LoVo (cell line): ENCODE measurements at regions not wholly inside any gene's neighbourhood (a gene's known extent, or its start where the extent isn't known, plus 50 kb on each side); places are given as distances from the start of the nearest gene placed in this dataset.

ENCODE experiments used
- DNase-seq: peaks from one replicate; pipeline ENCODE4 v3.0.0-alpha.2; 2016; ENCODE audit warnings: low spot score

- no peak for DNase-seq
Observed at GRCh38 chr20:10954137-10954840, 280.5 kb upstream of the JAG1 start.

GRCh38 chr20:10954908-10955580, 281.2 kb upstream of the JAG1 start:
- no peak for DNase-seq

- no peak for DNase-seq
Observed at GRCh38 chr20:10958279-10958678, 284.5 kb upstream of the JAG1 start.

- no peak for DNase-seq
Observed at GRCh38 chr20:10960416-10960815, 286.6 kb upstream of the JAG1 start.

GRCh38 chr20:10961651-10962288, 288.0 kb upstream of the JAG1 start:
- no peak for DNase-seq

- no peak for DNase-seq
Observed at GRCh38 chr20:10962937-10963336, 289.1 kb upstream of the JAG1 start.

DNA sequence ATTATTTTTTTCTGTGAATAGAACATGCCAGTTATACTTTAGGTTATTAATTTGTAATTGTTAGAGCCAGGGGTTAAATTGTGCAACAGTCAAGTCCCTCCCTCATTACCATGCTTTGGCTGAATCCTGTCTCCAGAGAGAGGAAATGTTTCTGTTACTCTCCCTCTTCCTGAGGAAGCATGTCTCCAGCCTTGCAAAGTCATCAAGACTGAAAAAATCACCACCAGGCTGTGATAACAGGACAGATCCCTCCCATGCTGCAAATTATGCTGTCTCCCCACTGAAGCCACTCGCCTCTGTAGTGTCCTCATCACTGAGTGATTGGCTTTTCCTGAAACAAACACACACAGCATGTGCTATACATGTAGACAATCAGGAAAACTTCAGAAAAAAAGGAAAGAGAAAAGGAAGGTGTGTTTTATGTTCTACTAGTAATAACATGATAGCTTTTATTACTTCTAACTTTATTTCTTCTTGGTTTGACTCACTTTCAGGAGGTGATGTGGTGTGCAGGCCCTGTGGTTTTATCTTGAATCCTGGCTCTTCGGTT, 290.0 kb upstream of the JAG1 start:
- no peak for DNase-seq

DNA sequence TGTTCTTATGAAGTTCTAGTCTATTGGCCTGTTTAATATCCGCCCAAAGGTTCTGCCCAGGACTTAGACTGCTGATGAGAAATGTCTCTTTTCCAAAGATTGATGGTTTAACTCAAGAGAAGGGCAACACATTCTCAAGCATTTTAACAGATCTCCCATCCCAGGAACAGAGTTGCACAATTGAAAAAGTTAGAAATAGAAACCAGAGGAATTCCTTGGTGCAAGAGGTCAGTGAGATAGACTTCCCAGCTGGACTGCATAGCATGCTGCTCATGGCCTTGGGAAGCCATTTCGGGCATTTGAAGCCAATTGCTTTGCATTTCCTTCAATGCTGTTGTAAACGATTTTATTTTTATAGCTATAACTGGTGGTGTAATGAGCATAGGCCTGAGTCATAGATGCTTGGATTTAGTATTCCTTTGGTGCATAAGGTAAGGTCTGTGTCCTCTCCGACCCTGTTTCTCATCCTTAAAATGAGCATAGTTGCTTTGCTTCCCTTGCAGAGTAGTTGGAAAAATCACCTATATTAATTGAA, 292.2 kb upstream of the JAG1 start:
- DNase-seq: no peak

DNA sequence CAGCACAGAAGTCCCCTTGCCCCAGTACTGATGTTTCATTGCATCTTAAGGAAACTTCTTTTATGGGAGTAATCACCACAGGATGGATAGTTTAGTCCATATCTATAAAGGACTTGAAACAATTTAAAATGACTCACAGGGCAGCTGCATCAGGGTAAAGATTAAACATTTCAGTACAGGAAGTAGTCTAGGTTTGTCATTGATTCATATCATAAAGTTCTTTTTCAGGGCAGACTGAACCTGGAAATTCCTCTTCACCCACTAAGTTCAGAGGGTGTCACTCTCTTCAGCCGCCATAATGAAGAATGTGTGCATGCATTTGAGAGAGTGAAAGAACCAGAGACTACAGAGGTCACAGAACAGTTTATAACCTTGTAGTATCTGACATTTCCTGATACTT, 296.3 kb upstream of the JAG1 start:
- DNase-seq: peak; percentile 56

DNA sequence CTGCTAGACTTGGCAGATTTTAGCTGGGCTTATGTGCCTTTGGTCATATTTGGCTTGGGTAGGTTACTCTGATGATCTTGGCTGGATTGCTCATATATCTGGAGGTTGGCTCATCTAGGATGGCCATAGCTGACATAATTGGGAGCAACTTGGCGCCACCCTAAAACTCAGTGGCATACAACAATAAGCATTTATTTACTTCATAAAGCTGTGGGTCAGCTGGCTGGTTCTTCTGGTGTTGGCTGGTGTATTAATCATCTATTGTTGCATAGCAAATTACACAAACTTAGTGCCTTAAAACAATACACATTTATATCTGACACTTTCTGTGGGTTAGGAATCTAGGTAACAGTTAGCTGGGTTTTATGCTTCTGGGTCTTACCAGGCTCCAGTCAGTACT, 297.3 kb upstream of the JAG1 start:
- no peak for DNase-seq

- DNase-seq: no peak
Observed at GRCh38 chr20:10972219-10972860, 298.5 kb upstream of the JAG1 start.

- no peak for DNase-seq
Observed at GRCh38 chr20:10976051-10976450, 302.3 kb upstream of the JAG1 start.

DNA sequence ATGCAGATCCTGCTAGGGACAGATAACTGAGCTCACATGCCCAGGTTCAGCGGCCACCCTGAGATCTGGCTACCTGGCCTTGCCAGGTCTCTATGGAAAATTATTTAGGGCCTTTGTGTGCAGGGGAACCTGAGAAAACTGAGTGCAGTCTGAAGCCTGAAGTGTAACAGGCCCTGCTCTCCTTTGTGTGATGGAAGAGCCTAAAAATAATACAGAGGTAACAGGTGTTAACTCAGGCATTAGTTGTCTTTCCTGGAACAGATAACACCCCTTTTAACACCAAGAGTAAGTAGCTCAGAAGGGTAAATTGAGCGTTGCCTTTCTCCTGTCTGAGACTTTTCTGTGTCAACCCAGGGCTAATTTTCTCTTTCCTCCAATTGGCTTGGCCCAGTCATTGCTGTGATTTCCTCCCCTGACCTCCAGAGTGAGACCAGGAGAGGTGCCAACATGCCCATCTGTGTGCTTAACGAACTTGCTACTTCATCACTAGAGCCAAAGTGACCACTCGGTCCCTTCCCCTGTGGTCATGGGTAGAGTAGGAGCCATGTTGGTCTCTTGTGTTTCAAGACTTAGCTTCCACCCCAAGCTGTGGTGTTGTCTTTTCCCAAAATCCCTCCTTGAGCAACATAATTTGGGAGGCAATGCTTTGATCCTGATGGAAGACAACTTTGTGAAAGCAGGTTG, 304.4 kb upstream of the JAG1 start:
- no peak for DNase-seq

DNA sequence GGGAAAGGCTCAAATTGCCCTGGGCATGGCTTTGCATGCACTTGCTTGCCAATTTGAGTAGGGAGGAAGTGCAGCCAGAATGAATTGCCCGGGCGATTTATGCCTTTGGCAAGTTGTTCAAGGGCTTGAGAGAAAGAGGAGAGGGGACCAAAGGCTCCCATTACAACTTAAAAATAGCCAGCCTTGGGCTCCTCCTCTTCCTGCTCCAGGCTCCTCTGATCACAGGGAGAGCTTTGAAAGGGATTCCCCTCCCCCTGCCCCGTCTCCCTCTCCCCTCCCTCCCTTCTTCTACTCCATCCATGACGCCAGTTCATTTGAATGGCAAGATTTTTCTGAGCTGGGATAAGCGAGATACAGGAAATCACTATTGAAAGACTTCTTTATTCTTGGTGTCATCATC, 304.9 kb upstream of the JAG1 start:
- no peak for DNase-seq

- DNase-seq: no peak
Observed at GRCh38 chr20:10982692-10983091, 308.9 kb upstream of the JAG1 start.

DNA sequence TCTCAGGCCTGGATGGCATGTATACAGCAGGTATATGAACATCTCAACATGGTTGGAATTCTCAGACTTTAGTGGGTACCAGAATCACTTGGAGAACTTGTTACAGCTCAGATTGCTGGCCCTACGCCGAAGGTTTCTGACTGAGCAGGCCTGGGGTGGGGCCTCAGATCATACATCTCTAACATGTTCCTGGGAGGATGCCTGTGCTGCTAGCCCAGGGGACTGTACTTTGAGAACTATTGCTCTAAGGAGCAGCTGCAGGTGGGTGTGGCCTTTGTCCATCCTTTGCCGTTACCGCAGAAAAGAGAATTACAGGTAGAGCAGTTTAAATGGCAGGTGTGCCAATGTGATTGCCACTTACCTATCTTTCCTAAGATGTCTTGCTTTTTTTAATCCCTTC, 310.5 kb upstream of the JAG1 start:
- DNase-seq: no peak

DNA sequence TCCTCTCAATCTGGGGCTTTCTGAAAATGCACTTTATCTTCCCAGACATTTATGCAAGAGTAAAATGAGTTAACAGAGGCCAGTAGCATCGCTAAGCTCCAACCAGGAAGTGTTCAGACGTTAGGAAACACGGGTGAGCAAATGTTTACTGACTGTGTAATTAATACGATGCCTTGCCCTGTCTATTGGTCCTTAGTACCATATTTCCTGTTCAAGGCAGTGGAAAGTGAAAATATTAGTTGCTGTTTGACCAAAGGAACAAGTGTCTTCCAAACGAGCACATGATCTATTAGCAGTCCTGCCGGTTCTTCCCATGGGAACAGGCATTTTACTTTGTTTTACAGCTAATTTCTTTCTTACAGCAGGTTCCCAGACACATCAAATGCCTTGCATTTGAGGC, 311.1 kb upstream of the JAG1 start:
- no peak for DNase-seq

- no peak for DNase-seq
Observed at GRCh38 chr20:10985536-10985935, 311.7 kb upstream of the JAG1 start.

DNA sequence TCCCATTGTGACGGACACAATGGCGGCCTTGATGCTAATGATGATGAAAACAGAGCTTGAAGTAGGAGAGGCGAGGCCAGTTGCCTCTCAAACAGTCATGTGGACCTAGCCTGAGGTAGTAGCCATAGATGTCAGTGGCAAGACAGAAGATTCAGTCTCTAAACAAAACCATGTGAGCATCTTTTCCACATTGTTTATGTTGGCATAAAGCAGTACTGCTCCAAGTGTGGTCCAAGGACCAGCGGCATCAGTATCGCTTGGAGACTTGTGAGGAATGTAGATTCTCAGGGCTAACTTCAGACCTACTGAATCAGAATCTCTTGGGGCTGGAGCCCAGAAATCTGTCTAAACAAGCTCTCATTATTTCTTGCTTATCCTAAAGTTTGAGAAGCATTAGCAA, 312.8 kb upstream of the JAG1 start:
- DNase-seq: no peak

GRCh38 chr20:10987651-10988383, 314.0 kb upstream of the JAG1 start:
- DNase-seq: no peak
